Vagina (tissue), 2 donors: ENCODE measurements at regions not wholly inside any gene's neighbourhood (a gene's known extent, or its start where the extent isn't known, plus 50 kb on each side); places are given as distances from the start of the nearest gene placed in this dataset. TPM values are rescaled to one million over a fixed set of nuclear protein-coding genes. Genes with fewer than 3 reads are reported as not detected.

ENCODE experiments used
- DNase-seq, 2 donors: peaks; one replicate each; pipeline ENCODE4 v3.0.0-alpha.2; 2017; ENCODE audit errors: extremely low spot score in 2 of 2
- H3K27ac ChIP-seq: fragments of 200-600 bp; sonication (generic); one replicate; pipeline ENCODE4 v1.5.1; 2019
- H3K27me3 ChIP-seq: fragments of 200-600 bp; sonication (generic); one replicate; pipeline ENCODE4 v1.5.1; 2019
- H3K36me3 ChIP-seq, 2 donors: fragments of 200-600 bp; sonication (generic); one replicate each; pipeline ENCODE4 v1.5.1; 2017 to 2019
- H3K4me1 ChIP-seq: fragments of 200-600 bp; sonication (generic); one replicate; pipeline ENCODE4 v1.5.1; 2019
- H3K4me3 ChIP-seq, 2 donors: fragments of 200-600 bp; sonication (generic); 1 replicate in 1 of 2; 2 replicates in 1 of 2; pipeline ENCODE4 v1.5.1; 2016 to 2019
- H3K9me3 ChIP-seq: fragments of 200-600 bp; sonication (generic); one replicate; pipeline ENCODE4 v1.5.1; 2019
- POLR2A ChIP-seq, 2 donors: fragments of 450-650 bp; IDR thresholded peaks; one replicate each; pipeline ENCODE4 v1.6.1; 2017; ENCODE audit warnings: antibody characterized with exemption in 2 of 2, mild to moderate bottlenecking in 2 of 2, moderate library complexity in 2 of 2
- POLR2AphosphoS5 ChIP-seq, 2 donors: sonication (generic); formaldehyde crosslinking; IDR thresholded peaks; one replicate each; pipeline ENCODE4 v1.9.0; 2017; ENCODE audit warnings: antibody characterized with exemption in 2 of 2, mild to moderate bottlenecking in 2 of 2, low read depth in 1 of 2; ENCODE audit not compliant: insufficient read depth in 1 of 2
- intact Hi-C: fragments of 100-400 bp; cut with DNase I; formaldehyde crosslinking; loops from one replicate; pipeline ENCODE4 v1.15.1; 2023
- small RNA-seq: library from RNA; depleted of rRNA; stranded (forward); fragments of <200 nt; gene quantifications from one replicate; pipeline ENCODE3, GENCODE V24; 2016
- TF ChIP-seq, protein P1 (sequence below), 3 experiments: fragments of 450-650 bp in 2 of 3; fragments of 200-600 bp in 1 of 3; sonication (generic) in 1 of 3; IDR thresholded peaks; one replicate each; pipeline ENCODE4 v1.5.1; 2017 to 2019; ENCODE audit warnings: antibody characterized with exemption in 3 of 3, mild to moderate bottlenecking in 2 of 3, moderate library complexity in 2 of 3

- intact Hi-C loops: no loop called here
- DNase-seq: no peak
- Histone ChIP-seq H3K27ac (no peak overlapping the region), H3K27me3 (no peaks in the 10 kb centered on the region), H3K4me3 (no peak overlapping the region), H3K9me3 (no peaks in the 10 kb centered on the region), H3K4me1 (no peaks in the 10 kb centered on the region), H3K36me3 (no peaks in the 10 kb centered on the region)
- TF ChIP-seq POLR2A (IDR thresholded peaks at IDR 0.05) (no peak), POLR2AphosphoS5 (IDR thresholded peaks at IDR 0.05; ENCODE audit: insufficient read depth in 1 of 2, low read depth in 1 of 2) (no peak)
- TF ChIP-seq, protein P1, sequence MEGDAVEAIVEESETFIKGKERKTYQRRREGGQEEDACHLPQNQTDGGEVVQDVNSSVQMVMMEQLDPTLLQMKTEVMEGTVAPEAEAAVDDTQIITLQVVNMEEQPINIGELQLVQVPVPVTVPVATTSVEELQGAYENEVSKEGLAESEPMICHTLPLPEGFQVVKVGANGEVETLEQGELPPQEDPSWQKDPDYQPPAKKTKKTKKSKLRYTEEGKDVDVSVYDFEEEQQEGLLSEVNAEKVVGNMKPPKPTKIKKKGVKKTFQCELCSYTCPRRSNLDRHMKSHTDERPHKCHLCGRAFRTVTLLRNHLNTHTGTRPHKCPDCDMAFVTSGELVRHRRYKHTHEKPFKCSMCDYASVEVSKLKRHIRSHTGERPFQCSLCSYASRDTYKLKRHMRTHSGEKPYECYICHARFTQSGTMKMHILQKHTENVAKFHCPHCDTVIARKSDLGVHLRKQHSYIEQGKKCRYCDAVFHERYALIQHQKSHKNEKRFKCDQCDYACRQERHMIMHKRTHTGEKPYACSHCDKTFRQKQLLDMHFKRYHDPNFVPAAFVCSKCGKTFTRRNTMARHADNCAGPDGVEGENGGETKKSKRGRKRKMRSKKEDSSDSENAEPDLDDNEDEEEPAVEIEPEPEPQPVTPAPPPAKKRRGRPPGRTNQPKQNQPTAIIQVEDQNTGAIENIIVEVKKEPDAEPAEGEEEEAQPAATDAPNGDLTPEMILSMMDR (IDR thresholded peaks at IDR 0.05): no peak
Measured at GRCh38 chr12:88633312-88633711, 53.0 kb upstream of the KITLG start.

- no peaks in the 10 kb centered on the region for H3K27me3 ChIP-seq
- no peaks in the 10 kb centered on the region for H3K36me3 ChIP-seq
- no peak for TF ChIP-seq POLR2A (IDR thresholded peaks at IDR 0.05)
- no peak for TF ChIP-seq POLR2AphosphoS5 (IDR thresholded peaks at IDR 0.05; ENCODE audit: insufficient read depth in 1 of 2, low read depth in 1 of 2)
- TF ChIP-seq, protein P1 (IDR thresholded peaks at IDR 0.05): no peak
- DNase-seq: no peak
- no peak overlapping the region for H3K27ac ChIP-seq
- H3K4me3 ChIP-seq: no peak overlapping the region
- no peaks in the 10 kb centered on the region for H3K9me3 ChIP-seq
- no peaks in the 10 kb centered on the region for H3K4me1 ChIP-seq
- intact Hi-C loops: no loop called here
Measured at GRCh38 chr12:88630561-88630960, 50.3 kb upstream of the KITLG start.

Small RNA genes in the stretch of these regions (small RNA-seq; reads per million reads assigned to genes)
- gene RNU7-120P: not detected
